ENCODE measurements at regions not wholly inside any gene's neighbourhood (a gene's known extent, or its start where the extent isn't known, plus 50 kb on each side); places are given as distances from the start of the nearest gene placed in this dataset.

DNA sequence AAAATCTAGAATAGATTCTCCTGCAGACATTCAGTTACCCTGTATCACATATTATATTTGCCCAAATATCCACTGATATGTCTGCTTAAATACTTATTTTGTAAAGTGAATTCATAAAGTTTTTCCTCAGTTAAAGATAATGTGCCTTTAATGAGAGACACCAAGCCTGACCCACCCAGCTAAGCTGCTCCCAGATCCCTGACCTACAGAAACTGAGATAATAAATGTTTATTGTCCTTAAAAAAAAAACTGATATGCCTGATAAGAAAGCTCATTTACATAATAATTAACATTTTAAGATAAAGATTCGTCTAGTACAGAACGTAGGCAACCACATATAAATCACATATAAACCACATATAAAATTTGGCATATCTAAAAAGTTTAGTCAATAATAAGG lies 161.7 kb upstream of the RAP2B start:
- CTCF ChIA-PET: interaction anchor here (0.7 kb wide), 1 partner anchor 56 kb away, joined by 3 read pairs; no protein-coding TSS in a partner anchor
- dilution Hi-C loops (cut with MboI; ENCODE audit: extremely low pct_ligation_motif_present, low sequenced_read_pairs) (no loop called here), intact Hi-C loops (cut with micrococcal nuclease) (no loop called here)
- H3K27me3 ChIP-seq (ENCODE audit: control insufficient read depth in 2 of 2, insufficient read depth in 2 of 2, low read length in 2 of 2): no peaks in the 10 kb centered on the region
- no peaks in the 10 kb centered on the region for H3K36me3 ChIP-seq (ENCODE audit: control insufficient read depth in 2 of 2, extremely low read depth in 1 of 2, insufficient read depth in 2 of 2, low read length in 2 of 2)
- no peak for DNase-seq (ENCODE audit: low read depth, low spot score)
- no peak overlapping the region for H3K27ac ChIP-seq (ENCODE audit: insufficient read depth, low read depth, low read length)
- H3K79me2 ChIP-seq (ENCODE audit: control insufficient read depth, insufficient read depth, low read length): no peaks in the 10 kb centered on the region
- H3K4me3 ChIP-seq (replicated peaks in 1 of 3; ENCODE audit: insufficient read depth in 1 of 3, low read depth in 1 of 3, low read length in 3 of 3): no peak overlapping the region
- no TSS peak for BruUV-seq (replicated peaks)
- H2AFZ ChIP-seq (ENCODE audit: low read depth, low read length): no peak overlapping the region
- no peak for FAIRE-seq
- POLR2A ChIA-PET: interaction anchor here (0.5 kb wide), 1 partner anchor 156 kb away, joined by 3 read pairs; no protein-coding TSS in a partner anchor
- H3K4me1 ChIP-seq (ENCODE audit: control insufficient read depth, extremely low read depth, insufficient read depth, low read length): no peaks in the 10 kb centered on the region
- H3K4me2 ChIP-seq (ENCODE audit: insufficient read depth, low read length): no peak overlapping the region
- no peak overlapping the region for H3K9ac ChIP-seq (replicated peaks; ENCODE audit: extremely low read depth, insufficient read depth, low read length)
- H3K9me1 ChIP-seq (replicated peaks; ENCODE audit: control insufficient read depth, extremely low read depth, insufficient read depth, low read length): no peaks in the 10 kb centered on the region
- H3K9me3 ChIP-seq (replicated peaks; ENCODE audit: control insufficient read depth, insufficient read depth, low read length): no peaks in the 10 kb centered on the region
- TF ChIP-seq MAX (IDR thresholded peaks at IDR 0.05; ENCODE audit: insufficient read depth, insufficient read length) (no peak), POLR2A (IDR thresholded peaks at IDR 0.05; ENCODE audit: low read depth, low read length) (no peak), MYC (IDR thresholded peaks at IDR 0.05; ENCODE audit: low read depth, low read length) (no peak), POLR2AphosphoS5 (IDR thresholded peaks at IDR 0.05; ENCODE audit: insufficient read depth, low read depth, low read length) (no peak), GATA2 (IDR thresholded peaks at IDR 0.05; ENCODE audit: insufficient read depth, insufficient read length, low read depth, low read length) (no peak), JUN (IDR thresholded peaks at IDR 0.05; ENCODE audit: borderline replicate concordance, insufficient read depth, insufficient read length, low read depth) (no peak), CTCF (IDR thresholded peaks at IDR 0.05; ENCODE audit: extremely low read depth in 1 of 2, insufficient read depth in 1 of 2, low read depth in 1 of 2, low read length in 2 of 2) (no peak), EZH2 (IDR thresholded peaks at IDR 0.05; ENCODE audit: borderline replicate concordance, low read depth, low read length, severe bottlenecking) (no peak)
- H4K20me1 ChIP-seq (replicated peaks; ENCODE audit: control insufficient read depth, extremely low read depth, insufficient read depth, low read length): no peaks in the 10 kb centered on the region
